Breast epithelium (tissue), 4 donors: ENCODE measurements at regions not wholly inside any gene's neighbourhood (a gene's known extent, or its start where the extent isn't known, plus 50 kb on each side); places are given as distances from the start of the nearest gene placed in this dataset.

Source experiments
- DNase-seq, 2 donors: peaks; one replicate each; pipeline ENCODE4 v3.0.0-alpha.2; 2019; ENCODE audit warnings: low spot score in 2 of 2
- H3K27ac ChIP-seq, 2 donors: fragments of 200-600 bp; sonication (generic) in 1 of 2; one replicate each; pipeline ENCODE4 v1.5.1; 2016 to 2019; ENCODE audit warnings: mild to moderate bottlenecking in 1 of 2
- H3K27me3 ChIP-seq, 2 donors: fragments of 200-600 bp; sonication (generic) in 1 of 2; one replicate each; pipeline versions ENCODE4 v1.5.1 to v1.6.0; 2017 to 2019; ENCODE audit warnings: control low read depth in 1 of 2, mild to moderate bottlenecking in 1 of 2
- H3K36me3 ChIP-seq: fragments of 200-600 bp; one replicate; pipeline ENCODE4 v1.5.1; 2019
- H3K4me1 ChIP-seq, 2 donors: fragments of 200-600 bp; sonication (generic); one replicate each; pipeline ENCODE4 v1.5.1; 2016 to 2019; ENCODE audit warnings: control low read depth in 1 of 2
- H3K4me3 ChIP-seq, 3 donors: fragments of 200-600 bp; sonication (generic); 1 replicate in 2 of 3; 2 replicates in 1 of 3; pipeline ENCODE4 v1.5.1; 2016 to 2019; ENCODE audit warnings: mild to moderate bottlenecking in 3 of 3, moderate library complexity in 2 of 3
- H3K9me3 ChIP-seq, 2 donors: fragments of 200-600 bp; sonication (generic) in 1 of 2; one replicate each; pipeline ENCODE4 v1.5.1; 2016 to 2019; ENCODE audit warnings: control low read depth in 1 of 2
- CTCF ChIP-seq, 3 donors: fragments of 450-650 bp; IDR thresholded peaks; one replicate each; pipeline ENCODE4 v1.5.1; 2016 to 2017; ENCODE audit warnings: antibody characterized with exemption in 3 of 3, mild to moderate bottlenecking in 3 of 3, moderate library complexity in 3 of 3
- POLR2A ChIP-seq: fragments of 450-650 bp; IDR thresholded peaks from one replicate; pipeline ENCODE4 v1.6.1; 2016; ENCODE audit warnings: antibody characterized with exemption, mild to moderate bottlenecking, moderate library complexity
- POLR2AphosphoS5 ChIP-seq, 3 donors: sonication (generic); formaldehyde crosslinking; IDR thresholded peaks; one replicate each; pipeline ENCODE4 v1.6.1; 2017; ENCODE audit warnings: antibody characterized with exemption in 3 of 3
- intact Hi-C: fragments of 100-400 bp; cut with DNase I; formaldehyde crosslinking; loops from one replicate; pipeline ENCODE4 v1.15.1; 2023; ENCODE audit warnings: low total_unique reads

GRCh38 chr1:199287206-199287605, 648.4 kb downstream of the PTPRC start:
- DNase-seq, result no peak
- Histone ChIP-seq H3K4me3 (no peak overlapping the region), H3K9me3 (no peaks in the 10 kb centered on the region), H3K4me1 (no peaks in the 10 kb centered on the region), H3K36me3 (no peaks in the 10 kb centered on the region), H3K27ac (no peak overlapping the region), H3K27me3 (no peaks in the 10 kb centered on the region)
- intact Hi-C loops, result no loop called here
- TF ChIP-seq CTCF (IDR thresholded peaks at IDR 0.05), result no peak
- TF ChIP-seq POLR2A, result no peak
- TF ChIP-seq POLR2AphosphoS5 (IDR thresholded peaks at IDR 0.05), result no peak

GRCh38 chr1:199287647-199288046, 648.8 kb downstream of the PTPRC start:
- TF ChIP-seq CTCF (IDR thresholded peaks at IDR 0.05), result no peak
- TF ChIP-seq POLR2A, result no peak
- TF ChIP-seq POLR2AphosphoS5 (IDR thresholded peaks at IDR 0.05), result no peak
- Histone ChIP-seq H3K9me3 (no peaks in the 10 kb centered on the region), H3K36me3 (no peaks in the 10 kb centered on the region), H3K27ac (no peak overlapping the region), H3K4me1 (no peaks in the 10 kb centered on the region), H3K27me3 (no peaks in the 10 kb centered on the region), H3K4me3 (no peak overlapping the region)
- DNase-seq, result no peak
- intact Hi-C loops, result no loop called here

GRCh38 chr1:199290186-199290585, 651.3 kb downstream of the PTPRC start:
- Histone ChIP-seq H3K27me3 (no peaks in the 10 kb centered on the region), H3K9me3 (no peaks in the 10 kb centered on the region), H3K27ac (no peak overlapping the region), H3K36me3 (no peaks in the 10 kb centered on the region), H3K4me1 (no peaks in the 10 kb centered on the region), H3K4me3 (no peak overlapping the region)
- intact Hi-C loops, result no loop called here
- no peak for DNase-seq
- TF ChIP-seq CTCF (IDR thresholded peaks at IDR 0.05) (no peak), POLR2AphosphoS5 (IDR thresholded peaks at IDR 0.05) (no peak), POLR2A (no peak)

- TF ChIP-seq POLR2AphosphoS5 (IDR thresholded peaks at IDR 0.05) (no peak), CTCF (IDR thresholded peaks at IDR 0.05) (no peak), POLR2A (no peak)
- H3K27me3 ChIP-seq, result no peaks in the 10 kb centered on the region
These were observed 652.3 kb downstream of the PTPRC start for GRCh38 chr1:199291022-199291740.

GRCh38 chr1:199292896-199293295, 654.1 kb downstream of the PTPRC start:
- no peaks in the 10 kb centered on the region for H3K4me1 ChIP-seq
- intact Hi-C loops, result no loop called here
- no peak for DNase-seq
- H3K36me3 ChIP-seq, result no peaks in the 10 kb centered on the region
- no peaks in the 10 kb centered on the region for H3K27me3 ChIP-seq
- no peaks in the 10 kb centered on the region for H3K9me3 ChIP-seq
- no peak for TF ChIP-seq POLR2AphosphoS5 (IDR thresholded peaks at IDR 0.05)
- no peak for TF ChIP-seq CTCF (IDR thresholded peaks at IDR 0.05)
- TF ChIP-seq POLR2A, result no peak
- H3K27ac ChIP-seq, result no peak overlapping the region
- H3K4me3 ChIP-seq, result no peak overlapping the region

More at GRCh38 chr1:199291022-199291740, 652.3 kb downstream of the PTPRC start:
- Histone ChIP-seq H3K4me1 (no peaks in the 10 kb centered on the region), H3K36me3 (no peaks in the 10 kb centered on the region), H3K27ac (no peak overlapping the region), H3K4me3 (no peak overlapping the region), H3K9me3 (no peaks in the 10 kb centered on the region)
- no peak for DNase-seq
- intact Hi-C loops, result no loop called here
